Keratinocyte (primary cell): ENCODE measurements at regions not wholly inside any gene's neighbourhood (a gene's known extent, or its start where the extent isn't known, plus 50 kb on each side); places are given as distances from the start of the nearest gene placed in this dataset.

Experiments used
- CTCF ChIP-seq, 3 experiments: IDR thresholded peaks in 1 of 3; conservative IDR thresholded peaks in 1 of 3; optimal IDR thresholded peaks in 1 of 3; 2 replicates in 2 of 3; 3 replicates in 1 of 3; pipeline versions ENCODE3 to v1.5.1; 2011; ENCODE audit warnings: low read length in 3 of 3, mild to moderate bottlenecking in 3 of 3, moderate library complexity in 2 of 3, control low read depth in 1 of 3, inconsistent platforms in 1 of 3; ENCODE audit not compliant: insufficient read depth in 2 of 3; ENCODE audit errors: extremely low read depth in 1 of 3
- EZH2 ChIP-seq: IDR thresholded peaks from one replicate; pipeline ENCODE4 v1.6.1; 2012; ENCODE audit warnings: inconsistent platforms, mild to moderate bottlenecking, low read length, moderate library complexity

- TF ChIP-seq CTCF (optimal IDR thresholded peaks at IDR 0.05 in 1 of 3, IDR thresholded peaks at IDR 0.05 in 1 of 3, conservative IDR thresholded peaks at IDR 0.05 in 1 of 3; ENCODE audit: extremely low read depth in 1 of 3, insufficient read depth in 2 of 3, low read length in 3 of 3) = no peak
- no peak for TF ChIP-seq EZH2
Observed at GRCh38 chr14:83153081-83153480, 1619.4 kb upstream of the SEL1L start.
